HAP-1 (cell line): ENCODE measurements at regions not wholly inside any gene's neighbourhood (a gene's known extent, or its start where the extent isn't known, plus 50 kb on each side); places are given as distances from the start of the nearest gene placed in this dataset.
A peak's percentile ranks its signal among the peaks of the same experiment; 100 is the strongest.

ENCODE experiments used
- DNase-seq, 2 experiments: peaks; one replicate each; pipeline ENCODE4 v3.0.0-alpha.2; 2016 to 2020; ENCODE audit warnings: low spot score in 2 of 2
- H3K27me3 ChIP-seq: fragments of 250-450 bp; sonication (Bioruptor Pico); 2 replicates; pipeline ENCODE4 v1.5.1; 2020; ENCODE audit warnings: low read depth, mild to moderate bottlenecking, moderate library complexity
- H3K36me3 ChIP-seq: fragments of 250-450 bp; sonication (Bioruptor Pico); replicated peaks from 2 replicates; pipeline ENCODE4 v1.5.1; 2020; ENCODE audit warnings: mild to moderate bottlenecking
- H3K4me1 ChIP-seq: fragments of 250-450 bp; sonication (Bioruptor Pico); 2 replicates; pipeline ENCODE4 v1.5.1; 2020; ENCODE audit warnings: mild to moderate bottlenecking
- H3K4me3 ChIP-seq: fragments of 250-450 bp; sonication (Bioruptor Pico); 2 replicates; pipeline ENCODE4 v1.5.1; 2020; ENCODE audit warnings: mild to moderate bottlenecking, moderate library complexity
- H3K9me3 ChIP-seq: fragments of 250-450 bp; sonication (Bioruptor Pico); 2 replicates; pipeline ENCODE4 v1.5.1; 2020; ENCODE audit warnings: mild to moderate bottlenecking, moderate library complexity
- in situ Hi-C: fragments of 300-500 bp; cut with MboI; formaldehyde crosslinking; loops from 3 replicates; pipeline ENCODE4 v1.14.3; 2020; ENCODE audit warnings: low sequenced_read_pairs, inconsistent platforms, mixed read lengths

GRCh38 chr5:89090037-89090436 lies 207.1 kb upstream of the MEF2C start:
- Histone ChIP-seq H3K9me3 (no peaks in the 10 kb centered on the region), H3K4me1 (peaks cover 33% of the 10 kb centered on the region), H3K4me3 (no peak overlapping the region), H3K27me3 (no peaks in the 10 kb centered on the region), H3K36me3 (no peaks in the 10 kb centered on the region)
- in situ Hi-C loops: no loop called here
- DNase-seq: peak in 1 of 2 experiments; percentile 91

- no peaks in the 10 kb centered on the region for H3K36me3 ChIP-seq
- no peaks in the 10 kb centered on the region for H3K27me3 ChIP-seq
- peak; percentile 50 to 67 for DNase-seq
- in situ Hi-C loops: no loop called here
- H3K4me1 ChIP-seq: peaks cover 33% of the 10 kb centered on the region
- no peak overlapping the region for H3K4me3 ChIP-seq
- H3K9me3 ChIP-seq: no peaks in the 10 kb centered on the region
These were observed 204.8 kb upstream of the MEF2C start for GRCh38 chr5:89087551-89088318.

- peaks cover 33% of the 10 kb centered on the region for H3K4me1 ChIP-seq
- H3K4me3 ChIP-seq: no peak overlapping the region
- in situ Hi-C loops: no loop called here
- DNase-seq: no peak
- no peaks in the 10 kb centered on the region for H3K36me3 ChIP-seq
- H3K9me3 ChIP-seq: no peaks in the 10 kb centered on the region
- H3K27me3 ChIP-seq: no peaks in the 10 kb centered on the region
These were observed 204.1 kb upstream of the MEF2C start for GRCh38 chr5:89087128-89087527.

GRCh38 chr5:89086390-89087086 lies 203.6 kb upstream of the MEF2C start:
- Histone ChIP-seq H3K27me3 (no peaks in the 10 kb centered on the region), H3K4me1 (peaks cover 33% of the 10 kb centered on the region), H3K4me3 (no peak overlapping the region), H3K36me3 (no peaks in the 10 kb centered on the region), H3K9me3 (no peaks in the 10 kb centered on the region)
- no peak for DNase-seq
- in situ Hi-C loops: no loop called here

- no peak for DNase-seq
- no peak overlapping the region for H3K4me3 ChIP-seq
- peaks cover 17% of the 10 kb centered on the region for H3K4me1 ChIP-seq
- no peaks in the 10 kb centered on the region for H3K36me3 ChIP-seq
- H3K9me3 ChIP-seq: no peaks in the 10 kb centered on the region
- no peaks in the 10 kb centered on the region for H3K27me3 ChIP-seq
- in situ Hi-C loops: no loop called here
These were observed 200.8 kb upstream of the MEF2C start for GRCh38 chr5:89083791-89084190.

- Histone ChIP-seq H3K4me1 (no peaks in the 10 kb centered on the region; the same call in 1 of the 2 replicates), H3K36me3 (no peaks in the 10 kb centered on the region), H3K27me3 (no peaks in the 10 kb centered on the region), H3K4me3 (no peak overlapping the region), H3K9me3 (no peaks in the 10 kb centered on the region)
- no peak for DNase-seq
- in situ Hi-C loops: no loop called here
These were observed 198.4 kb upstream of the MEF2C start for GRCh38 chr5:89081360-89081759.

- H3K27me3 ChIP-seq: no peaks in the 10 kb centered on the region
- no peaks in the 10 kb centered on the region for H3K9me3 ChIP-seq
- in situ Hi-C loops: no loop called here
- H3K4me1 ChIP-seq: no peaks in the 10 kb centered on the region; the same call in 1 of the 2 replicates
- no peak overlapping the region for H3K4me3 ChIP-seq
- DNase-seq: no peak
- H3K36me3 ChIP-seq: no peaks in the 10 kb centered on the region
These were observed 197.6 kb upstream of the MEF2C start for GRCh38 chr5:89080467-89081116.

- in situ Hi-C loops: no loop called here
- H3K9me3 ChIP-seq: no peaks in the 10 kb centered on the region
- H3K4me3 ChIP-seq: no peak overlapping the region
- H3K27me3 ChIP-seq: no peaks in the 10 kb centered on the region
- H3K4me1 ChIP-seq: peaks cover 25% of the 10 kb centered on the region
- H3K36me3 ChIP-seq: no peaks in the 10 kb centered on the region
- no peak for DNase-seq
These were observed 190.1 kb upstream of the MEF2C start for GRCh38 chr5:89072842-89073672.

- Histone ChIP-seq H3K4me3 (no peak overlapping the region), H3K4me1 (peaks cover 25% of the 10 kb centered on the region), H3K9me3 (no peaks in the 10 kb centered on the region), H3K36me3 (no peaks in the 10 kb centered on the region), H3K27me3 (no peaks in the 10 kb centered on the region)
- in situ Hi-C loops: no loop called here
- no peak for DNase-seq
These were observed 189.0 kb upstream of the MEF2C start for GRCh38 chr5:89071941-89072331.

GRCh38 chr5:89071101-89071940 lies 188.3 kb upstream of the MEF2C start:
- Histone ChIP-seq H3K36me3 (no peaks in the 10 kb centered on the region), H3K9me3 (no peaks in the 10 kb centered on the region), H3K27me3 (no peaks in the 10 kb centered on the region), H3K4me3 (no peak overlapping the region), H3K4me1 (peaks cover 25% of the 10 kb centered on the region)
- peak in 1 of 2 experiments; percentile 16 for DNase-seq
- in situ Hi-C loops: no loop called here

- in situ Hi-C loops: no loop called here
- DNase-seq: no peak
These were observed 186.6 kb upstream of the MEF2C start for GRCh38 chr5:89069591-89069990.

GRCh38 chr5:89067362-89067761 lies 184.4 kb upstream of the MEF2C start:
- Histone ChIP-seq H3K4me3 (no peak overlapping the region), H3K36me3 (no peaks in the 10 kb centered on the region), H3K4me1 (peaks cover 32% of the 10 kb centered on the region), H3K27me3 (no peaks in the 10 kb centered on the region), H3K9me3 (no peaks in the 10 kb centered on the region)
- in situ Hi-C loops: no loop called here
- no peak for DNase-seq

More at GRCh38 chr5:89069591-89069990, 186.6 kb upstream of the MEF2C start:
- Histone ChIP-seq H3K9me3 (no peaks in the 10 kb centered on the region), H3K4me3 (no peak overlapping the region), H3K36me3 (no peaks in the 10 kb centered on the region), H3K27me3 (no peaks in the 10 kb centered on the region), H3K4me1 (peaks cover 35% of the 10 kb centered on the region)

GRCh38 chr5:89065919-89066318 lies 182.9 kb upstream of the MEF2C start:
- DNase-seq: no peak
- H3K9me3 ChIP-seq: no peaks in the 10 kb centered on the region
- no peaks in the 10 kb centered on the region for H3K36me3 ChIP-seq
- in situ Hi-C loops: no loop called here
- peaks cover 18% of the 10 kb centered on the region for H3K4me1 ChIP-seq
- H3K27me3 ChIP-seq: no peaks in the 10 kb centered on the region
- no peak overlapping the region for H3K4me3 ChIP-seq
